ENCODE measurements at regions not wholly inside any gene's neighbourhood (a gene's known extent, or its start where the extent isn't known, plus 50 kb on each side); places are given as distances from the start of the nearest gene placed in this dataset.

GRCh38 chr7:1357601-1358271, 101.5 kb downstream of the MICALL2 start:
- no peaks in the 10 kb centered on the region for H3K36me3 ChIP-seq
- TF ChIP-seq POLR2A (IDR thresholded peaks at IDR 0.05) (no peak), EP300 (IDR thresholded peaks at IDR 0.05) (no peak), CTCF (IDR thresholded peaks at IDR 0.05) (no peak)
- H3K27me3 ChIP-seq = no peaks in the 10 kb centered on the region
- no peak overlapping the region for H3K4me3 ChIP-seq
- no peak for DNase-seq
- 38 to 52% (median 43%) methylated on average over 20 to 23 of the region's 23 CpGs for WGBS, 3 donors
- no peaks in the 10 kb centered on the region for H3K4me1 ChIP-seq (ENCODE audit: insufficient read depth)
- intact Hi-C loops (cut with DNase I) = no loop called here
- H3K9me3 ChIP-seq = peaks cover 0 to 11% of the 10 kb centered on the region in 2 donors
- no peak overlapping the region for H3K27ac ChIP-seq

GRCh38 chr7:1358376-1359050, 100.8 kb downstream of the MICALL2 start:
- TF ChIP-seq POLR2A (IDR thresholded peaks at IDR 0.05) (no peak), CTCF (IDR thresholded peaks at IDR 0.05) (no peak), EP300 (IDR thresholded peaks at IDR 0.05) (no peak)
- Histone ChIP-seq H3K4me3 (no peak overlapping the region), H3K4me1 (ENCODE audit: insufficient read depth) (no peaks in the 10 kb centered on the region), H3K27me3 (no peaks in the 10 kb centered on the region), H3K36me3 (no peaks in the 10 kb centered on the region), H3K9me3 (peaks cover 0 to 11% of the 10 kb centered on the region in 2 donors), H3K27ac (no peak overlapping the region)
- intact Hi-C loops (cut with DNase I) = no loop called here
- DNase-seq = no peak
- WGBS, 3 donors = 24 to 36% (median 28%) methylated on average over 14 to 22 of the region's 22 CpGs

DNA sequence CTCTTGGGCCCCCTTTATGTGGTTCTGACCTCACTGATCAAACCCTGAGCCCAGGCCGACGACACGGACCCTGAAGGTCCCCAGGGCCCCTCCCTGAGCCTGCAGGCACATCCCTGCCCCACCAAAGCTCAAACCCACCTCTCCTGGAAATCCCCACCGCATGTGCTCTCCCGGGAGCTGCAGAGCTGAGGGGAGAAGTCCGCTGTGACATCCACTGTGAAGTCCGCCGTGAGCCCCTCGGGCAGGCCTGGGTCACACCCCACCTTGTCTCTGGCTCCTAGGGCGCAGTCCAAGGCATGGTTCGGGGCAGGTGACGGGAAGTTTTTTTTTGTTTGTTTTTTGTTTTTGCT, 100.2 kb downstream of the MICALL2 start:
- no peak for DNase-seq
- Histone ChIP-seq H3K9me3 (peaks cover 0 to 14% of the 10 kb centered on the region in 2 donors), H3K4me1 (ENCODE audit: insufficient read depth) (no peaks in the 10 kb centered on the region), H3K27me3 (no peaks in the 10 kb centered on the region), H3K27ac (no peak overlapping the region), H3K36me3 (no peaks in the 10 kb centered on the region), H3K4me3 (no peak overlapping the region)
- intact Hi-C loops (cut with DNase I) = no loop called here
- no peak for TF ChIP-seq POLR2A (IDR thresholded peaks at IDR 0.05)
- no peak for TF ChIP-seq CTCF (IDR thresholded peaks at IDR 0.05)
- no peak for TF ChIP-seq EP300 (IDR thresholded peaks at IDR 0.05)
- 57 to 61% (median 59%) methylated on average over 12 of the region's 12 CpGs for WGBS, 3 donors

DNA sequence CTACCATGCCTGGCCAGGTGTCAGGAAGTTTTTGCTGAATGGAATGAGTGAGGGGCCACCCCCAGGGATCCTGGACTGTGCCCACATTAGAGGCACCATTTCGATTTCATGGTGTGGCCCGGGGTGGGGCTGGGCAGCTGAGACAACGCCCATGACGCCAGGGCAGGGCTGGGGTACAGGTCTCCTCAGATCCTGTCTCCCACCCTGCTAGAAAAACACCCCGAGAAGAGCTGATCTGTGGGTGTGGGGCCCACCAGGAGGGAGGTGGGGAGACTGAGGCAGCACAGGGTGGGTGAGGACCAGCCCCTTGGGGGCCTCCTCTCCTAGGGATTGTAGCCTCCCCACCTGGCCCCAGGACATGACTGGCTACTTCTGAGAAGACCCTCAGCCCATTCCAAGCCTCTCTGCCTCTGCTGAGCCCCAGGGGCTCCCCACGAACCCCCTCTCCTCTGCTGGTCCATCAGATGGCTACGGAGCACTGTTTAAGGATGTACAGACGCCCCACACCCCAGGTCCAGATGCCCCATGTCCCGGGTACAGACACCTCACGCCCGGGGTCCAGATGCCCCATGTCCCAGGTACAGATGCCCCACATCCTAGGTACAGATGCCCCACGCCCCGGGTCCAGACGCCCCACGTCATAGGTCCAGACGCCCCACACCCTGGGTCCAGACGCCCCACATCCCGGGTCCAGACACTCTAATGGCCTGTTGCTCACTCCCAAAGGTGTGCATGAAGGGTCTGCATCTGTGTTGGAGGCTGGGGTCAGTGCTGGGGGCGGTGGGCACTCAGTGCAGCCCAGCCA, 99.4 kb downstream of the MICALL2 start:
- Histone ChIP-seq H3K36me3 (no peaks in the 10 kb centered on the region), H3K9me3 (peaks cover 0 to 23% of the 10 kb centered on the region in 2 donors), H3K27ac (no peak overlapping the region), H3K4me1 (ENCODE audit: insufficient read depth) (no peaks in the 10 kb centered on the region), H3K4me3 (no peak overlapping the region), H3K27me3 (no peaks in the 10 kb centered on the region)
- WGBS, 3 donors = 90 to 93% (median 93%) methylated on average over 18 to 19 of the region's 19 CpGs
- intact Hi-C loops (cut with DNase I) = no loop called here
- TF ChIP-seq EP300 (IDR thresholded peaks at IDR 0.05) (no peak), CTCF (IDR thresholded peaks at IDR 0.05) (no peak), POLR2A (IDR thresholded peaks at IDR 0.05) (no peak)
- no peak for DNase-seq

Measured in ovary (tissue), 7 donors.